Suprapubic skin (tissue), 3 donors: ENCODE measurements at regions not wholly inside any gene's neighbourhood (a gene's known extent, or its start where the extent isn't known, plus 50 kb on each side); places are given as distances from the start of the nearest gene placed in this dataset.

ENCODE experiments used
- CTCF ChIP-seq, 2 donors: fragments of 200-600 bp in 1 of 2; fragments of 450-650 bp in 1 of 2; sonication (generic) in 1 of 2; IDR thresholded peaks; one replicate each; pipeline ENCODE4 v1.5.1; 2016 to 2019; ENCODE audit warnings: antibody characterized with exemption in 2 of 2, mild to moderate bottlenecking in 1 of 2, moderate library complexity in 1 of 2
- POLR2AphosphoS5 ChIP-seq, 3 donors: sonication (generic); formaldehyde crosslinking; IDR thresholded peaks; one replicate each; pipeline ENCODE4 v1.6.1; 2017; ENCODE audit warnings: antibody characterized with exemption in 3 of 3

GRCh38 chr13:105097521-105097920 lies 1437.9 kb downstream of the EFNB2 start:
- TF ChIP-seq CTCF (IDR thresholded peaks at IDR 0.05) (no peak), POLR2AphosphoS5 (IDR thresholded peaks at IDR 0.05) (no peak)
